Stimulated activated naive B cell treated with anti-CD40 and anti-IgM and Interleukin-4, amounts not matched to agents 10 μg/mL and 1 μg/mL and 100 μg/mL, for 72 hours (primary cell): ENCODE measurements at regions not wholly inside any gene's neighbourhood (a gene's known extent, or its start where the extent isn't known, plus 50 kb on each side); places are given as distances from the start of the nearest gene placed in this dataset.
A peak's percentile ranks its signal among the peaks of the same experiment; 100 is the strongest.

Experiments
- ATAC-seq, 2 donors: fragments of 150-1000 bp; cut with Tn5 transposase; replicated peaks; 2 replicates each; pipeline ENCODE4 v1.10.0; 2021; ENCODE audit warnings: moderate library complexity in 1 of 2
- DNase-seq: peaks from one replicate; pipeline ENCODE4 v3.0.0; 2021
- H3K27ac Mint-ChIP-seq: one replicate; pipeline ENCODE4 v1.8.0; 2022; ENCODE audit warnings: mild to moderate bottlenecking, mixed read lengths
- H3K27me3 Mint-ChIP-seq, 2 donors: one replicate each; pipeline ENCODE4 v1.8.0; 2022; ENCODE audit warnings: mixed read lengths in 2 of 2
- H3K36me3 Mint-ChIP-seq, 2 donors: one replicate each; pipeline ENCODE4 v1.8.0; 2022; ENCODE audit warnings: mixed read lengths in 2 of 2, mild to moderate bottlenecking in 1 of 2
- H3K4me1 Mint-ChIP-seq, 2 donors: one replicate each; pipeline ENCODE4 v1.8.0; 2022; ENCODE audit warnings: mixed read lengths in 2 of 2, mild to moderate bottlenecking in 1 of 2
- H3K4me3 Mint-ChIP-seq, 2 donors: one replicate each; pipeline ENCODE4 v1.8.0; 2022; ENCODE audit warnings: mild to moderate bottlenecking in 2 of 2, mixed read lengths in 2 of 2, moderate library complexity in 1 of 2
- H3K9me3 Mint-ChIP-seq, 2 donors: one replicate each; pipeline ENCODE4 v1.8.0; 2022; ENCODE audit warnings: mixed read lengths in 2 of 2, mild to moderate bottlenecking in 1 of 2

- H3K4me3 Mint-ChIP-seq = no peak overlapping the region
- no peaks in the 10 kb centered on the region for H3K36me3 Mint-ChIP-seq
- H3K27me3 Mint-ChIP-seq = peaks cover 0 to 4% of the 10 kb centered on the region in 2 donors
- H3K9me3 Mint-ChIP-seq = peaks cover 0 to 2% of the 10 kb centered on the region in 2 donors
- no peak for DNase-seq
- H3K27ac Mint-ChIP-seq = no peak overlapping the region
- H3K4me1 Mint-ChIP-seq = peaks cover 2 to 6% of the 10 kb centered on the region in 2 donors
- no peak for ATAC-seq
Observed at GRCh38 chrX:42725196-42725595, 52.8 kb downstream of the PPP1R2C start.

GRCh38 chrX:42720209-42720608 is 57.8 kb downstream of the PPP1R2C start:
- ATAC-seq = peak in 1 of 2 donors; percentile 43
- Mint-ChIP-seq H3K4me1 (peaks cover 5 to 6% of the 10 kb centered on the region in 2 donors), H3K27ac (no peak overlapping the region), H3K9me3 (peaks cover 0 to 4% of the 10 kb centered on the region in 2 donors), H3K27me3 (peaks cover 0 to 10% of the 10 kb centered on the region in 2 donors), H3K4me3 (no peak overlapping the region), H3K36me3 (no peaks in the 10 kb centered on the region)
- no peak for DNase-seq

DNA sequence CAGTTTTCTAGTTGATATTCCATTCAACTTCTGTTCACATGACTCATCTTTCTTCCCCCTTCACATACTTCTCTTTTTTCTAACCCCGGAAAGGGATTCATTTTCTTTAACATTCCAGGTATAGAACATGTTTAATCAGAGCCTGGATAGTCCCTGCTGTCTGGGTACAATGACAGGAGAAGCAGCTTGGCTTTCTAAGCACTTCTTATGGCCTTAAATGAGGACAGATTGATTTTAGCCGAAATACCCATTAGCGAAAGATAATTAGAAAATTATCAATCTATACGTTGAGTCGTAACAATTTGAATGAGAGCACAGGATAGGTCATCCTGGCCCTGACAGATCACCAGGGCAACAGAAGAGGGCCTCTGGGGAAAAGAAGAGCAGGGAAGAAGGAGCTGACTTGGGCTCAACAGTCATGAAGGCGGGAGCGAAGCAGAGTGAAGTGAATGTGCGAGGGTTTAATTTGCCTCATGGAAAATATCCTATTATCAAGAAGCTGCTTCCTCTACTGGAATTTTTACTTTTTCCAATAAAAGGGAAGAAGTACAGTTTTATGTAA is 62.2 kb downstream of the PPP1R2C start:
- Mint-ChIP-seq H3K27ac (no peak overlapping the region), H3K9me3 (peaks cover 0 to 4% of the 10 kb centered on the region in 2 donors), H3K4me1 (peaks cover 5 to 6% of the 10 kb centered on the region in 2 donors), H3K4me3 (no peak overlapping the region), H3K36me3 (no peaks in the 10 kb centered on the region), H3K27me3 (peaks cover 0 to 10% of the 10 kb centered on the region in 2 donors)
- peak in 1 of 2 donors; percentile 8 for ATAC-seq
- DNase-seq = no peak

- no peaks in the 10 kb centered on the region for H3K36me3 Mint-ChIP-seq
- peaks cover 0 to 10% of the 10 kb centered on the region in 2 donors for H3K27me3 Mint-ChIP-seq
- H3K27ac Mint-ChIP-seq = no peak overlapping the region
- DNase-seq (no peak), ATAC-seq (peak; percentile 79 to 81)
- peaks cover 0 to 4% of the 10 kb centered on the region in 2 donors for H3K9me3 Mint-ChIP-seq
- peaks cover 3 to 6% of the 10 kb centered on the region in 2 donors for H3K4me1 Mint-ChIP-seq
- H3K4me3 Mint-ChIP-seq = peak overlapping the region in 1 of 2 donors; percentile 6
Observed at GRCh38 chrX:42714981-42715700, 62.8 kb downstream of the PPP1R2C start.

DNA sequence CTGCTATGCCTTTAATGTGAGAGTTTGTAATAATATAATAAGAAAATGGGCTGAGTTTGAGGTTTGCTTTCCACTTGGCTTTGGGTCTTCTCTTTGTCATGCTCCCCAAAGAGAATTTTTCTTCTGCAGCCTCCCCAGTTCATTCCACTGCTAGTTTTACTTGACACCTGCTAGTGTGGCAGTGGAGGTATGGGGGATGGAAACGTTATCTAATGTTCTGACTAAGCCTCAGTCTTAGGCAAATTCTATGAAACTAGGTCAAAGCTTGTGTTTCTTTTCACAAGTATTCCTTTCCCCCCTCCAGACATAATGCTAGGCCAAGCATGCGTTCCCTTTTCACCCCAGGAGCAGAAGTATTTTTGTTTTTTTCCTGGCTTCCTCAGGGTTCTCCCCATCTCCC is 67.5 kb downstream of the PPP1R2C start:
- ATAC-seq = no peak
- Mint-ChIP-seq H3K27ac (no peak overlapping the region), H3K4me3 (no peak overlapping the region), H3K36me3 (no peaks in the 10 kb centered on the region), H3K9me3 (no peaks in the 10 kb centered on the region), H3K27me3 (peaks cover 0 to 4% of the 10 kb centered on the region in 2 donors), H3K4me1 (peaks cover 0 to 6% of the 10 kb centered on the region in 2 donors)
- DNase-seq = no peak

DNA sequence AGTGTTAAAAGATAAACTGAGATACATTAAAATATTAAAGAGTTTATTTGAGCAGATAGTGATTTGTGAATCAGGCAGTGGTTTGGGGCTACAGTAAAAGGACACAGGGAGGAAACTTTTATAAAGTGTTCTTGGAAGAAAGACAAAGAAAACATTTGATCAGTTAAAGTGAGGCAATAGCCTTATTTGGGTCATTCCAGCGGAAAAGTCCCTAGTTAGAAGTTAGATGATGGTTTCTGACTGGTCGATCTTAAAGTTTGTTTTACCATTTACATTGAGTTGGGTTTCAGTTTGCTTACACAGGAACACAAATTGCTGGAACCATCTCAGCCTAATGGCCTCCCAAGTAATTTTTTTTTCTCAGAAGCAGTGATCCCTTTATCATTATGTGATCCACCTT is 69.7 kb downstream of the PPP1R2C start:
- ATAC-seq = no peak
- H3K36me3 Mint-ChIP-seq = no peaks in the 10 kb centered on the region
- peaks cover 0 to 6% of the 10 kb centered on the region in 2 donors for H3K4me1 Mint-ChIP-seq
- no peak overlapping the region for H3K4me3 Mint-ChIP-seq
- no peak overlapping the region for H3K27ac Mint-ChIP-seq
- H3K9me3 Mint-ChIP-seq = no peaks in the 10 kb centered on the region
- DNase-seq = no peak
- H3K27me3 Mint-ChIP-seq = peaks cover 0 to 4% of the 10 kb centered on the region in 2 donors

DNA sequence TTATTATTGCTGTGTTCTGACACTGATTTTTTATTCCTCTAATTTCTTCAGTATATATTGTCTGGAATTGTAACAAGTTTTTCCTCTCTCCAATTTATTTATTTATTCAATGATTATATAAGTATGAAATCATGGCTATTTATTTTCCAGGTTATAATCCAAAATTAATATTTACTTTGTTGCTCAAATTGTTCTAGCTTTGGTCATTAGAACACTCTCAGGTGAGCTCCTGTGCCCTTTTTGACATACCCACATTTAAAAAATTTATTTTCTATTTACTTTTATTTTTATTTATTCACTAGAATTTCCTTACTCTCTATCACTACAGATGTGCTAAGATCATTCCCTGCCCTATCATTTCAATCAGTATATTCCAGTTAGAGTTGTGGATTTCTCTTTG is 70.2 kb downstream of the PPP1R2C start:
- no peak for ATAC-seq

GRCh38 chrX:42704454-42704853 is 73.5 kb downstream of the PPP1R2C start:
- Mint-ChIP-seq H3K9me3 (no peaks in the 10 kb centered on the region), H3K4me1 (peaks cover 0 to 6% of the 10 kb centered on the region in 2 donors), H3K36me3 (peaks cover 0 to 2% of the 10 kb centered on the region in 2 donors), H3K4me3 (no peak overlapping the region), H3K27ac (no peak overlapping the region), H3K27me3 (no peaks in the 10 kb centered on the region)
- no peak for ATAC-seq
- DNase-seq = no peak

More for the DNA sequence above, 70.2 kb downstream of the PPP1R2C start:
- H3K4me1 Mint-ChIP-seq = peaks cover 0 to 6% of the 10 kb centered on the region in 2 donors
- no peak overlapping the region for H3K4me3 Mint-ChIP-seq
- DNase-seq = no peak
- peaks cover 0 to 4% of the 10 kb centered on the region in 2 donors for H3K27me3 Mint-ChIP-seq
- H3K27ac Mint-ChIP-seq = no peak overlapping the region
- no peaks in the 10 kb centered on the region for H3K9me3 Mint-ChIP-seq
- no peaks in the 10 kb centered on the region for H3K36me3 Mint-ChIP-seq

- H3K27me3 Mint-ChIP-seq = peaks cover 0 to 6% of the 10 kb centered on the region in 2 donors
- H3K27ac Mint-ChIP-seq = no peak overlapping the region
- ATAC-seq = no peak
- H3K4me1 Mint-ChIP-seq = peaks cover 0 to 13% of the 10 kb centered on the region in 2 donors
- H3K9me3 Mint-ChIP-seq = no peaks in the 10 kb centered on the region
- H3K4me3 Mint-ChIP-seq = no peak overlapping the region
- peaks cover 0 to 2% of the 10 kb centered on the region in 2 donors for H3K36me3 Mint-ChIP-seq
- no peak for DNase-seq
Observed at GRCh38 chrX:42697544-42697943, 80.4 kb downstream of the PPP1R2C start.

DNA sequence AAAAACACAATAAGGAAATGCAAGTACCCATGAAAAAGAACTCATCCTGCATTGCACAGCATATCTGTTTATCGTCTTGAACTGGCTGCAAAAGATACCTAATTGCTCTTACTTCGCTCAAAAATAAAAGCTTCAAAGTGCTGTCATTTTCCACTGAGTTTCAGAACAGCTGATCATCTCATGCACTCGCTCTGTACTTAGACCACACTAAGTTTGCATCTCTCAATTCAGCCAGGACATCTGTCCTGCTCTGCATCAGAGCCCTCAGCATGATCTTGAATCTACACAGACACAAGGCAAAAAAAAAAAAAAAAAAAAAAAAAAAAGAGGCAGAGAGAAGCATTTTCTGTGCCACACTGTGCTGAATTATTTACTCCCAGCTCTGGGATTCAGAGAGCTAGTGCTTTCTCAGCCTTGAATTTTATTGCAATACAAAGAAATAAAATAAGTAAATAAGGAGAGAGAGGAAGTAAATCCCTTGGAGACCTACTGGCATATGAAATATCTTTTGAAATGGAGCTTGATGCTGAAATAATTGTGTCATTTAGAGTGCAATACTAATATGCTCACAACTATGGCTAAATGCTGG is 81.3 kb downstream of the PPP1R2C start:
- Mint-ChIP-seq H3K27me3 (peaks cover 0 to 6% of the 10 kb centered on the region in 2 donors), H3K36me3 (peaks cover 0 to under 1% of the 10 kb centered on the region in 2 donors), H3K4me1 (peaks cover 0 to 13% of the 10 kb centered on the region in 2 donors), H3K27ac (no peak overlapping the region), H3K4me3 (no peak overlapping the region), H3K9me3 (no peaks in the 10 kb centered on the region)
- DNase-seq = no peak
- ATAC-seq = peak in 1 of 2 donors; percentile 68

DNA sequence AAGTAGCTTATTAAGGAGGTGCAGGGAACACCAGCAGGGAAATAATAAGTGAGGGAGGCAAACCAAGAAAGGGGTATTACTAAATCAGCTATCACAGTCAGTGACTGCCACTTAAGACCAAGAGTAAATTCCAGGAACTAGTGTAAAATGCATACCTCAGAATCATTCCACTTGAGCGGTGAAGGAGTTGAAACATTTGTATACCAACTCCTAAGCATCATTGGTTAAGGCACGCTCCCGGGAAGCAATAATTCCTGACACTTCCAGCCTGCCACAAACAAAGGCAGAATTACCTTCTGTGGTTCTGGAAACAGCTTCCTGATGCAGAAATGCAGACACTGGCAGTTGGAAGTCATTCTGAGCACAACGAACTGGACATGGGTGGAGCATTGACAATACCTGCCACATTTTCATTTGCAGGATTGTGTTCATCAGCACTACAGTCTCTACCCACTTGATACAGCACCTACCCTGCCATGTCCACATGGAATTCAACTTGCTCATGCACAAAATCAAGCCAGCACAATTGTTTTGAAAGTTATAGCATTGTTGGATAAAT is 82.1 kb downstream of the PPP1R2C start:
- no peaks in the 10 kb centered on the region for H3K9me3 Mint-ChIP-seq
- DNase-seq (no peak), ATAC-seq (no peak)
- H3K4me3 Mint-ChIP-seq = no peak overlapping the region
- peaks cover 0 to 13% of the 10 kb centered on the region in 2 donors for H3K4me1 Mint-ChIP-seq
- no peaks in the 10 kb centered on the region for H3K36me3 Mint-ChIP-seq
- H3K27me3 Mint-ChIP-seq = peaks cover 0 to 6% of the 10 kb centered on the region in 2 donors
- no peak overlapping the region for H3K27ac Mint-ChIP-seq

DNA sequence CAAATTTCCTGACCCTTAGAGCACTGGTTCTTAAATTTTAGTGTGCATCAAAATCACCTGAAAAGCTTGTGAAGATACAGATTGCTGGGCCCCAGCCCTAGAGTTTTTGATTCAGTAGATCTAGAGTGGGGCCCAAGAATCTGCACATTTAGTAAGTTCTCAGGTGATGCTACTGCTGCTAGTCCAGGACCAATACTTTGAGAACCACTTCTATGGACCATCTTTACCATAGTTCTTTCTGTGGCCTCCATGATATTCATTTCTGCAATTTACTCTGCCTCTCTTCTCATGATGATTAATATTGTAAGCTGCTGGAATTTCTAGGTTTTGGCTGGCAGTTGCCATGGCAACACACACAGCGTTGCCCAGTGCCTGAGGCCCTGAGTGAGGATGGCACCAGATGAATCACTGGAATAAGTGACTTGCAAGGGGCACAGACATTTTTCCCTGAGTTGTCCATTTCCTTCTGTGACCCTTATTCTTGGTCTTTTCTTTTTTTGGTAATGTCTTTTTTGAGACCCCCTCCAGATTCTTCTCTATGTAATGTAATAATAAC is 83.6 kb downstream of the PPP1R2C start:
- ATAC-seq (no peak), DNase-seq (no peak)
- Mint-ChIP-seq H3K27me3 (peaks cover 0 to 6% of the 10 kb centered on the region in 2 donors), H3K27ac (no peak overlapping the region), H3K4me1 (peaks cover 0 to 13% of the 10 kb centered on the region in 2 donors), H3K36me3 (no peaks in the 10 kb centered on the region), H3K9me3 (no peaks in the 10 kb centered on the region), H3K4me3 (no peak overlapping the region)

- peaks cover 0 to 1% of the 10 kb centered on the region in 2 donors for H3K9me3 Mint-ChIP-seq
- H3K4me3 Mint-ChIP-seq = no peak overlapping the region
- no peak overlapping the region for H3K27ac Mint-ChIP-seq
- DNase-seq (no peak), ATAC-seq (no peak)
- H3K4me1 Mint-ChIP-seq = peaks cover 0 to 11% of the 10 kb centered on the region in 2 donors
- H3K27me3 Mint-ChIP-seq = peaks cover 0 to 6% of the 10 kb centered on the region in 2 donors
- no peaks in the 10 kb centered on the region for H3K36me3 Mint-ChIP-seq
Observed at GRCh38 chrX:42691196-42691595, 86.8 kb downstream of the PPP1R2C start.

DNA sequence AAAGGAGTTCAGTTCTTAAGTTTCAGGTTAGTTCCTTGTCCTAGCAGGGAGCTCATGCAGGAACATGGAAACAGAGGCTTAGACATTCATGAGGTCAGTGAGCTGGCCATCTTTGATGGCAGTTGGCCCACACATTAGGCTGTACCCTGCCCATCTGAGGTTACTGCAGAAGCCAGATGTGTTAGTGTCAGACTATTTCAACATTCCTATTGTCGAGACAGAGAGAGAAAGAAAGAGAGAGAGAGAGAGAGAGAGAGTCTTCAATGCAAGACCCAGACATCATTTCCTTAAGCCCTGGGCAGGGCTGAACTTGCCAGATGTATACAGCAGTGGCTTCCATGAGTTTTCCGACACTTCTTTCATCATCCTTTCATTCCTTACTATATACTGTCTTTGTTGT is 91.3 kb downstream of the PPP1R2C start:
- Mint-ChIP-seq H3K27me3 (no peaks in the 10 kb centered on the region), H3K4me3 (no peak overlapping the region), H3K4me1 (peaks cover 0 to 7% of the 10 kb centered on the region in 2 donors), H3K27ac (no peak overlapping the region), H3K36me3 (no peaks in the 10 kb centered on the region), H3K9me3 (peaks cover 0 to 1% of the 10 kb centered on the region in 2 donors)
- ATAC-seq = no peak
- no peak for DNase-seq
